Cardiac muscle cell (in vitro differentiated cells and primary cell): ENCODE measurements at regions not wholly inside any gene's neighbourhood (a gene's known extent, or its start where the extent isn't known, plus 50 kb on each side); places are given as distances from the start of the nearest gene placed in this dataset.

Experiments
- DNase-seq, 2 donors: peaks; one replicate each; pipeline versions ENCODE4 v3.0.0 to v3.0.0-alpha.2; 2010 to 2017; ENCODE audit warnings: low read depth in 1 of 2, low spot score in 1 of 2
- H3K27ac ChIP-seq: fragments of 200-600 bp; sonication (generic); 2 replicates; pipeline ENCODE4 v1.5.1; 2016
- H3K27me3 ChIP-seq: fragments of 200-600 bp; sonication (generic); 2 replicates; pipeline ENCODE4 v1.6.0; 2016; ENCODE audit warnings: control low read depth
- H3K36me3 ChIP-seq: fragments of 200-600 bp; sonication (generic); 2 replicates; pipeline ENCODE4 v1.5.1; 2016; ENCODE audit warnings: control low read depth
- H3K4me1 ChIP-seq: fragments of 200-600 bp; sonication (generic); 2 replicates; pipeline ENCODE4 v1.8.1; 2017; ENCODE audit warnings: low read depth, mild to moderate bottlenecking, mixed run types
- H3K4me3 ChIP-seq: fragments of 200-600 bp; sonication (generic); 2 replicates; pipeline ENCODE4 v1.5.1; 2016; ENCODE audit warnings: mild to moderate bottlenecking
- H3K9me3 ChIP-seq: fragments of 200-600 bp; sonication (generic); 2 replicates; pipeline ENCODE4 v1.5.1; 2017; ENCODE audit warnings: low read depth, mild to moderate bottlenecking, control low read depth
- CTCF ChIP-seq: IDR thresholded peaks from 2 replicates; pipeline ENCODE4 v1.5.1; 2012; ENCODE audit warnings: low read depth, mild to moderate bottlenecking, low read length

- H3K9me3 ChIP-seq, result peaks cover 3% of the 10 kb centered on the region
- H3K36me3 ChIP-seq, result no peaks in the 10 kb centered on the region
- H3K27ac ChIP-seq, result no peak overlapping the region
- no peak overlapping the region for H3K4me3 ChIP-seq
- peaks cover 5% of the 10 kb centered on the region for H3K27me3 ChIP-seq
- H3K4me1 ChIP-seq, result peaks cover 11% of the 10 kb centered on the region
- DNase-seq, result no peak
- TF ChIP-seq CTCF, result no peak
Observed at GRCh38 chr5:2598503-2598902, 153.0 kb downstream of the IRX2 start.

- no peak for TF ChIP-seq CTCF
- Histone ChIP-seq H3K27ac (no peak overlapping the region), H3K4me3 (no peak overlapping the region), H3K4me1 (no peaks in the 10 kb centered on the region), H3K27me3 (peaks cover 30% of the 10 kb centered on the region), H3K9me3 (no peaks in the 10 kb centered on the region), H3K36me3 (no peaks in the 10 kb centered on the region)
- DNase-seq, result no peak
Observed at GRCh38 chr5:2594701-2595100, 156.8 kb downstream of the IRX2 start.

- H3K27me3 ChIP-seq, result peaks cover 30% of the 10 kb centered on the region
- no peaks in the 10 kb centered on the region for H3K36me3 ChIP-seq
- H3K27ac ChIP-seq, result no peak overlapping the region
- no peaks in the 10 kb centered on the region for H3K9me3 ChIP-seq
- TF ChIP-seq CTCF, result no peak
- H3K4me3 ChIP-seq, result no peak overlapping the region
- no peaks in the 10 kb centered on the region for H3K4me1 ChIP-seq
- DNase-seq, result no peak
Observed at GRCh38 chr5:2592766-2593165, 158.7 kb downstream of the IRX2 start.

GRCh38 chr5:2591777-2592453, 159.6 kb downstream of the IRX2 start:
- no peak overlapping the region for H3K27ac ChIP-seq
- no peaks in the 10 kb centered on the region for H3K36me3 ChIP-seq
- no peaks in the 10 kb centered on the region for H3K4me1 ChIP-seq
- peaks cover 30% of the 10 kb centered on the region for H3K27me3 ChIP-seq
- no peak overlapping the region for H3K4me3 ChIP-seq
- no peak for TF ChIP-seq CTCF
- no peaks in the 10 kb centered on the region for H3K9me3 ChIP-seq
- no peak for DNase-seq

GRCh38 chr5:2588850-2589501, 162.5 kb downstream of the IRX2 start:
- Histone ChIP-seq H3K4me3 (no peak overlapping the region), H3K4me1 (no peaks in the 10 kb centered on the region), H3K9me3 (no peaks in the 10 kb centered on the region), H3K36me3 (no peaks in the 10 kb centered on the region), H3K27me3 (peaks cover 29% of the 10 kb centered on the region), H3K27ac (no peak overlapping the region)
- DNase-seq, result no peak
- TF ChIP-seq CTCF, result no peak
